SW 1271 (cell line): ENCODE measurements at regions not wholly inside any gene's neighbourhood (a gene's known extent, or its start where the extent isn't known, plus 50 kb on each side); places are given as distances from the start of the nearest gene placed in this dataset.
A peak's percentile ranks its signal among the peaks of the same experiment; 100 is the strongest.
"Not testable (repeated sequence)": the region's sequence is repeated elsewhere in the genome, so short reads cannot be mapped to it uniquely, and the experiment has no call there.

Experiments used
- DNase-seq, 2 experiments: peaks; one replicate each; lab custom pipeline; 2025; lab: John Stamatoyannopoulos, UW

DNA sequence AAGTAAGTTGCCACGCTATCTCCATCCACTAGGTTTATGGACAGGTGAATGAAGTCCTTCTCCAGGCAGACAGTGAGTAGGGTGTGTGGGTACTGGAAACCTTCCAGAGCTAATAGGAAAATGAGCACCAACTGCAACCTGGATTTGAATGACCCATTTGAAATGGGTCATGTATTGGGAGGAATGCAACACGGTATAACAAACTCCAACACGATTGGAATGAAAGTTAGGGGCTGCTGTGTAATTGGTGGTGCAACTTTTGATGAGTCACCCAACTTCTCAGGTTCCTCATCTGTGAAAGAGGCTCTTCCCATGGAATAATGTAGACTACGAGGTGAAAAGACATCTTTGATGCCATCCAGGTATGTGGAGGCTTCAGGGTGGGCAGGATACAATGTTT lies 241.4 kb upstream of the PODXL start:
- DNase-seq = no peak

DNA sequence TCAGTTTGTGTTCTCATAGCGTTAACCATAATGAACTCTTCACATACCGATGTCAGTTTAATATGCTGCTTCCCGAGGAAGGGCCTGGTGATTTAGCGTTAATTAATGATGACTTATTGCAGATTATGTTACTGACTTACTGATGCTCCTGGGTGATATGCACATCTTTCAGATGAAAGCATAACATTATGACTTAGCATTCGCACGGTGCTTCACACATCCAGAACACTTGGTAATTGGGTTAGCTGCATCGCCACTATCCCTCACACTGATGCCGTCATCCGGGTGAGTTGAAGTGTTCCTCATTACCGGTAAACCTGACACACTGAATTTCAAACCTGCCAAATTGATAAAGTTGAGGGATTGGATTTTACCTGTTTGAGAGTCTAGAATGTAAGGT lies 239.0 kb upstream of the PODXL start:
- DNase-seq = no peak

DNA sequence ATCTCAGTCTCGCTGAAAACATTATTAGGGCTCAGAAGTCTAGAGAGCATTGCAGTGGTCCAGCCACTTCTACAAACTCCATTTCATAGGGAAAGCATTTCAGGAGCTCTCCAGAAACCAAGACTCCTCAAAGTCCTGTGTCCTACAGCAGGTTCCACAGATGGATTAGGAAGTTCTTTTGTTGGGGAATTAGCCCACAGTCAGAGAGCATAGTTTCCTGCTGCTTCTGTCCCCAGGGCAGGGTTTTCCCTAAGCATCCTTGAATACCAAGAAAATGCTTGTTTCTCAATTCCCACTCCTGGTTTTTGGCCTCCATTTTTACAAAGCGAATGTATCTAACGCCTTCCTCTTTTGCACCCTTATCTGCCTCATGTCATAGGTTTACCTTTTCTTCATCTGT lies 235.9 kb upstream of the PODXL start:
- no peak for DNase-seq

DNA sequence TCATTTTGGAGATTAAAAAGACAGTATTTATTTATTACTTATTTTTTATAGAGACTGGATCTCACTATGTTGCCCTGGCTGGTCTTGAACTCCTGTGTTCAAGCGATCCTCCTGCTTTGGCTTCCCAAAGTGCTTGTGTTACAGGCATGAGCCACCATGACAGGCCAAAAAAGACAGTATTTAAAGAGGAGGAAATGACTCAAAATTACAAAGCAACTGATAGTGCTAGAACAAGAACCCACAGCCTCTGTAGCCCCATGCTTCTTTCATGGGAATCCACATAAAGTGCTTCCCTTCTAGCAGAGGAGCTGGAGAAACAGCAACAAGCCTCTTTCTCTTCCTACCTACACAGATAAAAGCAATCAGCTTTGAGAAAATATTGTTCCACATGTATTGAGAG lies 230.7 kb upstream of the PODXL start:
- DNase-seq = no peak

DNA sequence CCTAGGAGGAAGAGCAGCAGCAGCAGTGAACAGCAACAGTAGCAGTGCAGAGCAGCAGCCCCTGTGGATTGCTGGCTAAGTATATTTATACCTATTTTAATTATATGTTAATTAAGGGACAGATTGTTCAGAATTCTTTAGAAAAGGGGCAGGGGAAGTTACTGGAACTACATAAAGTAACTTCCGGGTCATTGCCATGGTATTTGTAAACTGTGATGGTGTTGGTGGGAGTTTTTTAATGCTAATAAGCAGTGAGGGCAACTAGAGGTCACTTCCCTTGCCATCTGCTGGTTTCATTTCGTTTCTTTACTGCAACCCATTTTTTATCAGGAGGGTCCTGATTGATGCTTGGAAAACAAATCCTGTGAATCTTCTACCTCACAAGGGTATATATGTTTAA lies 229.8 kb upstream of the PODXL start:
- peak in 1 of 2 experiments; percentile 5 for DNase-seq

DNA sequence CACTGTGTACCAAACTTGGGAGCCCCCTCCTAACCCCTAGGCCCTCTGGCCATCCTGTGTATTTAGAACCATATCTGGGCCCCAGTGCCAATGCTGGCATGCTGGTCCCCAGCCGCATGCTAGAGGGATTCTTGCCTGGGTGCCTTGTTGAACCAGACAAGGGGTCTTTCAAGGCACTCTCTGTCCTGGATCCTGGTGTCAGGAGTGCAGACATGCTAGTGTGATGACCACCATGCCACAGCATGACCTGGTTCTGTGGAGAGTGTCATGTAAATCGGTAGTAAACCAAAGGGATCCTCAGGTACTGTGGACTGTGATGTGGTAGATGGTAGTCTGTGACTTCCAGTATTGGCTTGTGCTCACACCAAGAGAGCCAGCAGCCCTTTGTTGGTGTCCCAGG lies 222.2 kb upstream of the PODXL start:
- no peak for DNase-seq

DNA sequence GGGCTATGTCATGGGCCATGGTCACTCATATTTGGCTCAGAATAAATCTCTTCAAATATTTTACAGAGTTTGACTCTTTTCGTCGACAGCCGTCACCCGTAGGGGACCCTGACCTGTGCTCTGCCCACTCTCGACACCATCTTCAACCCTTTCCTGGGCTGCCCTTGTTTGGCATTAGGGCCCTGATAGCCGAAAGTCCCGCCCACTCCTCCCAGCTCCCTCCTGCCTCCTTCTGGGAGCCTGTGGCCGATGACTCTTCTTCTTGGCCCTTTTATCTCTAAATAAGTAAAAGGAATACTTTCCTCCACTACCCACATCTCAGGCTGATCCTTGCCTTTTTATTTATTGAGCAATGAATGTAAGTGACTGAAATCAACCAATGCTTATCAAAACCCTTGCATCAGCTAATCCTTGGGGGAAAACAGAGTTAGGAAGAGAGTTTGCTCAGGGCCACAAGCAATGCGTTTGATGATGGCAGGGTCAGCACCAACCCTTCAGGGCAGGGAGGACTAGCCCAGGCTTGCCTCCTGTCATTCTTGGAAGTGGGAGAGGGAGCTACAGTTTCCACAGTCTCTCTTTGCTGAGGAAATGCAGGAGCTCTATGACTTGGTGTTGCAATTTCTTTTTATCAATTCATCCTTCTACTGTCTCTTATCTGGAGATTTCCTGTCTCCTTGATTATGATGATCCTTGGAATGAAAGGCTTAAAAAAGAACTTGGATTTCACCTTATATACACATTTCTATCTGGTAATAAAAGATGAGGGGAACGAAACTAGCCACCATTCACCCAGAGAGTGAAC lies 218.2 kb upstream of the PODXL start:
- DNase-seq = no peak

DNA sequence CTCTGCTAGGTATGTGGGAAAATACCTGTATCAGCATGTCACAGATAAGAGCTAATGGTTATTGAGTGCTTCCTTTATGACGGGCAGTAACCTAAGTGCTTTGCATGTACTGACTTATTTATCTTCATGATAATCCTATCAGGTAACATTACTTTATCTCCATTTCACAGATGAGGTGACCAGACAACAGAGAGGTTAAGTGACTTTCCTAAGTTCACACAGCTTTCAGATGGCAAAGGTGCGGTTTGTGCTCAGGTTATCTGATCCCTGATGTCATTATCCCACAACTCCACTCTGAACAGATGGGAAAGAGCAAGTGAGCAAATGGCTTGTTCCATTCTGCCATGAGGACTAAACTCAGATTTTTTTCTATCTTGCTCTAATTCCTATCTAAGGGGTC lies 217.0 kb upstream of the PODXL start:
- DNase-seq = no peak

DNA sequence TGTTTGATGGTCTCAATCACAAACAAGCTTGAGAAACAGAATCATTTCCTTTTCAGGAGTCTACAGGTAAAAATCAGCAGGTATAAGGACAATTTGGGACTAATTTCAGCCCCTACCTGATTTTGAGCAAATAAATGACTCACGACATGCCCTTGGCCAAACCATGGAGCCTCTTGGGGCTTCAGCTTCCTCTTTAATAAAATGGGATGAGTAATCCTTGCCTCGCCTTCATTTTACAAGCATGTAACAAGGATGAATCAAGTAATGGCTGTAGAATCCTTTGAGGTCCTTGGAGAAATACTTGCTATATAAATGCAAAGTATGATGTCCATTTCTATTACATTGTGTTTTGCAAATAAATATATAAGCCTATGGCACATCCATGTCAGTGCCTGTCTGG lies 212.8 kb upstream of the PODXL start:
- no peak for DNase-seq

DNA sequence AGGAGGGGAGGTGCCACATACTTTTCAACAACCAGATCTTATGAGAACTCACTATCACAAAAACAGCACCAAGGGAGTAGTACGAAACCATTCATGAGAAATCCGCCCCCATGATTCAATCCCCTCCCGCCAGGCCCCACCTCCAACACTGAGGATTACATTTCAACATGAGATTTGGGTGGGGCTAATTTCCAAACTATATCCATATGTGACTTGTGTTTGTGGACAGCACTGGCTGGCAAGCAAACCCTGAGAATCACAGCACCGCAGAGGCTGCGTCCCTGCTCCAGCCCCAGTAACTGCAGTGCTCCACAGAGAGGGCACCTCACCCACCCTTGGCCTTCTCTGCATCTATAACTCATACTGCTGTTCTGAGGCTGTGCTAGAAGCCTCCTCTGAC lies 211.2 kb upstream of the PODXL start:
- no peak for DNase-seq

DNA sequence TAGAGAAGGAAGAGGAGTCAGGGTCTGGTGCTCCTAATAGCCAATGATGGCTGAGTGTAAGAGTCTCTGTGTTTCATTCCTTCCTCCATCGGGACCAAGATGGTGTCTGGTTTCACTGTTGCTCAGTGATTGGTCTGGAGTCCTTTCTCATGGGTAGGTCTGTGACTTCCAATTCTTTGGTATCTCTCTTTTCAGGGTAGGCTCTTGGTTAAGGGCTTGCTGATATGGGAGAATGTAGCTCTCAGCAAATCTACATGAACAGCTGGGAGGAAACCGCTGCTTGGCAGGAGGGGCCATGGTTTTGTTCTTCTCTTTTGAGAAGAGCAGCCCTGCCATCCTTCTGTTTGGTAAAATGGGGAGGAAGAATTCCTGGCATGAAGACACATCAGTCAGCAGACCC lies 209.1 kb upstream of the PODXL start:
- DNase-seq = no peak

DNA sequence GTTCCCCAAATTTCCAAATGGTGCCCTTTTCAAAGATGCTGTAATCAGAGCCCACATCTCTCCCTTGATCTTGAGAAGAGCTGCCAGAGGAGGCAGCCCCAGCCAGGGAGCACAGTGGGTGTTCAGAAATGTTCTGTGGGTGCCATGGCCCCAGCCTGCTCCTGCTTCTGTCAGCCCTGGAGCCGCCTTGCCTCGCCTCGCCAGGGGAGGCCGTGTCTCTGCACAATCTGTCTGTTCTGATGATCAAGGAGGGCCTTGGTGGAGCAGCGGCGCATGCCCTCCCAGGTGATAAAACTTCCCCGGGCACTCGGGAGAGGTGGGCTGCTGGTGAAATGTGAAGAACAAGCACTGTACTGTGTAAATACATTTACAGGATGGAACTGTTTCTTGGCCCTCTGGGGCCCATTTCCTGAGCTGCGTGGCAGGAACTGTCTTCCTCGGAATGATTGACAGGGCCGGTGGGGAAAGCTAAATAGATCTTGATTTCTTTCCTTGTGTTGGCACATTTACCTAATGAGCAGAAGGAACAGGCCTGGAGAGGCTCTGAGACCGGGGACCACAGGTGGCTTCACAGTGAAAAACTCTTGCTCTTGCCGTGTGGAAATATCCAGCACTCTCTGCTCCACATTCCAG lies 207.8 kb upstream of the PODXL start:
- DNase-seq = no peak

DNA sequence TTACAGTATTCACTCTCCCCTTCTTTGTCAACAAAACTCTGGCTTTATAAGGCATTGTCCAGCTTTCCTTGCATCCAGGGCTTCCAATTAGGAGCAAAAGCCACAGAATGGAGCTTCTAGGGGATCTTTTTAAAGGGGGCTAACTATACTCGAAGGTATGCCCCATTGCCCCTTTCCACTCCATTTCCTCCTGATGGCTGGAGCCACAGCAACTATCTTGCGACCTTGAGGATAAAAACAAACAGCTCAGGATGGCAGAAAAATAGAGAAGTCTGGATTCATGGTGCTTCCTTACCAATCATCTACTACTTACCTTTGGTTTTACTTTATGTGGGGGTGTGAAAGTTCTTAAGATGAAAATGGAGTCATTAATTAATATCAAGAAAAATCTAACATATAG lies 206.3 kb upstream of the PODXL start:
- DNase-seq = no peak

DNA sequence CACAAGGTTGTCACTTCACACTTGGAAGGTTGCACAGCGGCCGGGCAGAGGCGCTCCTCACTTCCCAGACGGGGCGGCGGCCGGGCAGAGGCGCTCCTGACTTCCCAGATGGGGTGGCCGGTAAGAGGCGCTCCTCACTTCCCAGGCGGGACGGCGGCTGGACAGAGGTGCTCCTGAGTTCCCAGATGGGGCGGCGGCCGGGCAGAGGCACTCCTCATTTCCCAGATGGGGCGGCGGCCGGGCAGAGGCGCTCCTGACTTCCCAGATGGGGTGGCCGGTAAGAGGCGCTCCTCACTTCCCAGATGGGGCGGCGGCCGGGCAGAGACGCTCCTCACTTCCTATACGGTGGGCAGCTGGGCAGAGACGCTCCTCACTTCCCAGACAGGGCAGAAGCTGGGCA lies 199.4 kb upstream of the PODXL start:
- not testable (repeated sequence) for DNase-seq

DNA sequence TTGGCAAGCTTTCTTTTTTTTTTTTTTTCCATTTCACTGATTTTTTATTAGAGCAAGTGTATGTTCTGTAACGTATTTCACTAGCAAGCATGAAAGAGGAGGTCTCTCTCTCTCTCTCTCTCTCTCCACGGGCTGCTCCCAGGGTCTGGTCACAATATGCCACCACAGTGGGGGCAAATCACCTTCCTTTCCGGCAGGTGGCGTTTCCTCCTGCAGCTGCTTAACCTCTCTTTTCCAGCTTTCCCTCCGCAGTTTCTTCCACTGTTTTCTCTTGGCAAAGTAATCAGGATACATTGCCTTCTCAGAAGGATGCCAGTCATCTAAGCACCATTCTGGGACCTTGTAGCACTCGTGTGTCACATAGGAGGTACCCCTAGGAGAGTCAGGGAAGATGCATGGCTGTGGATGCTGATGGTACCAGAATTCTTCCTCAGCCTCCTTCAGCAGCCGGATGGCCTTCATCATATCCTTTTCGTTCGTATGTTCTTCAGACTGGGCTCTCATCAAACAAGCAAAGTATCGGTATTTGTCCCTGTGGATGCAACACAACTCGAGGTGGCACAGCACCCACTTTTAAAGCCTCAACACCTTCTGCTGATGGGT lies 197.3 kb upstream of the PODXL start:
- peak in 1 of 2 experiments; percentile 17 for DNase-seq

DNA sequence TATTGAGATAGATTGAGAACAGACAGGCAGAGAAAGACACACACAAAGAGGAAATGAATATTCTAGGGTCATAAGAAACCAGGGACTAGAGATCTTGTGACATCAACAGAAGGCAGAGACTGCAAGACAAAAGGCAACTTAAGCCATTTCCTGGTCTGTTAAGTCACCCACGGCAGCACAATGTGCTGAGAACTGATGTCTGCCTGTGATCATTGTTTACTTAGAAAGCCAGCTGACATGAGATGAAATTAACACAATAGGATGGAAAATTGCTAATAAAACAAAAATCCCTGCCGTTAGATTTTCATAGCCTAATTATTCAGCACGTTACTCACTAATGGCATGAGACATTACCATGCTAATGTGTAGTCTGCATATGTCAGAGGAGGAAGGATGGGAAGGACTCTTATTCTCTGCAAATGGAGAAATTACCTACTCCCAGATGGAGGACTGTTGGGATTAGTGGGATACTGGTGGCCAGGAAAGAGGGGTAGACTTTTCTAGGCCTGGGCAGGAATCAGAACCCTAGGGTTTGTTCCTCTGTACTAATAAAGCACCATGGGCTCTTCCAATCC lies 191.3 kb upstream of the PODXL start:
- no peak for DNase-seq

DNA sequence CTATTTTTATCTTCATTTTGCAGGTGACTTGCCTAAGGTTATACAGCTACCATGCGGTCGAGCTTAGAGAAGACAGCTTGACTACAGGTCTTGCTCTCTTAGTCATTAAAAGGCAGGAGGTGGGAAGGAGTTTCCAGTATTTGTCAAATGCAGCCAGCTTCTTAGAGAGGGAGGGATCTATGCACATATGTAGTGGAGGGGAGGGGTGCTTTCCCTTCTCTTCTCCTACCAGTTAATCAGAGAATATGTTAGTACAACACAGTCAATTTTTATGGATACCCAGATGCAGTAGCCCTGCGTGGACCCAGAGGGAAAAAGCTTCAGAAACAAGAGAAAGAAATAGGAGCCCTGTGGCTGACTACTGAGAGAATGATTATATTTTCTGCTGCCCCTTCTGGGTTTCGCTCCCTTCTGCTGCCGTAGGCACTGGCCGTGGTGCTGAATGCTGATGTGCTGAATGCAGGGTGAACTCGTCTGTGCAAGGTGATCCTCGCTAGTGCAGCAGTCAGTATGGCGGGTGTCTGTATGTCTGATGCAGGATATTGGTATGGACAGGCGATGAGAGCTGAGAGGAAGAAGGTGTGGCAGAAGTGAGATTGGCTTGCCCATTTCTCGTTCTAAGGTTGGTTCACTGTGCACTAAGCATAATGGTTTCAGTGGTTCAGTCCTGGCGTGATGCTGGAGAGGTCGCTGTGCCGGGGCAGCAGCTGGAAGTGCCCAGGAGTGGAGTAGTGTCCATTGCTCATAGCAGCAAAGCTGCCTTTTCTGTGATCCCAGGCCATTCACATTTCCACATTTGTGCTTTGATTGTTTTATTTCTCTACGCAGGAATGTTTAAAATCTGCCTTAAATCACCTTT lies 189.2 kb upstream of the PODXL start:
- no peak for DNase-seq

DNA sequence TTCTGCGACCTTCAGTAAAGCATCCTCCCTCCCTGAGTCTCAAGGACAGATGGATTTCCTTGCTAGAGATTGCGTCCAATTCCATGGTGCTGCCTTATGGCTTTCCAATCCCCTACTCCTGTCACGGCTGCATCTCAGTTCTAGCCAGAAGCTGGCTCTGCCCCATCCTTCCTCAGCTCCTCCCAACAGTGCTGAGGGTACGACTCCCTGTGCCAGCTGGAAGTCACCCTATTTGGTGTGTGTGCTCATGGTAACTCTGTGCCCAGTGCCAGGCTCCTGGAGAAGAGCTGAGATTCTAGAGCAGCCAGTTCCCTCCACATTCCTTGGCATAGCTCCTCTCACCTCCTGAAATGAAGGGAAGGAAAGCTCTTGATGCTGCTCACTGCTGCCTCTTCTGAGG lies 185.0 kb upstream of the PODXL start:
- DNase-seq = no peak

DNA sequence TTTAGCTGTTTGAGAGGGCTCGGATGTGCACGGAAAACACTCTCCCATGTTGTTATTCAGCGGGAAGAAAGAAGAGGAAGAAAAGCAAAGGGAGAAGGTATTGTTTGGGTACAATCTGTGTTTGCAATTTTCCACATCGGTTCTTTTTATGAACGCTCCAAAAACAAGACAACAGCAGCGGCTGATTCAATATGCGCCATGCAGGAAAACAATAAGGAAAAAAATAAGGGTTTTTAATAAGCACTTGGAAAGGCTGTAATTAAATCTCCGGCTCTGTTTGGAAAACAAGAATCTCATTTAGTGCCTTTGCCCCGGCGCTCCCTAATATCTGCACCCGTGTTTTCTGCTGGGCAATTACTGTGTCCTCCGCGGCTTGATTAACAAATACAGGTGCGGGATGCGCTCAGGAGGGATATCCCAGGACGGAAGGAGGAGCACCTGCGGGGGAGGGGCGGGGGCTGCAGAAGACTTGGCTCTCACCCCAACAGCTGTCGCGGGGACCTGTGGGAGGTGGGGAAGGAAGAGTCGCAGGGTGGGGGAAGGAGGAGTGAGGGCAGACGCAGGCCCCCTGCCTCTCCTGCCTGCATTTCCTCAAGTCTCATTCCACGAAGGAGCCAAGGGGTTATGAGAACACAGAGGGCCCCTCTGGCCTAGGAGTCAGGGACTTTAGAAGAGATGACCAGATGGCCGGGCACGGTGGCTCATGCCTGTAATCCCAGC lies 181.5 kb upstream of the PODXL start:
- no peak for DNase-seq

DNA sequence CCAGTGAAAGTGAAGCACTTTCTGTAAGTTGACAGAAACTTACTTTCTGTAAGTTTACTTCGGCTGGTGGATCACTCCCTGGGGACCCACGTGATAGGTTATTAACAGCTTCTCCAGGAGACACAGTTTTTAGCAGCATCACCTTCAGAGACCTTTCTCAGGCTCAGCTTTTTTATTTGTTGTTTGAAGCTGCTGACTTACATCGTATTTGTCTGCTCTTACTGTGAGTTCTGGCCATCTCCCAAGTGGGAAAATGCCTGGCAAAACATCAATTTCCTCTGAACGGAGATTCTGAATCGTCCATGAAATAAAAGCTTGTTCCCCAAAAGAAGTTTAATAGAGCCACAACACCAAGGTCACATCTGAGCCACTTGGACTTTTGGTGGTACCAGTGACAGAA lies 178.7 kb upstream of the PODXL start:
- no peak for DNase-seq

DNA sequence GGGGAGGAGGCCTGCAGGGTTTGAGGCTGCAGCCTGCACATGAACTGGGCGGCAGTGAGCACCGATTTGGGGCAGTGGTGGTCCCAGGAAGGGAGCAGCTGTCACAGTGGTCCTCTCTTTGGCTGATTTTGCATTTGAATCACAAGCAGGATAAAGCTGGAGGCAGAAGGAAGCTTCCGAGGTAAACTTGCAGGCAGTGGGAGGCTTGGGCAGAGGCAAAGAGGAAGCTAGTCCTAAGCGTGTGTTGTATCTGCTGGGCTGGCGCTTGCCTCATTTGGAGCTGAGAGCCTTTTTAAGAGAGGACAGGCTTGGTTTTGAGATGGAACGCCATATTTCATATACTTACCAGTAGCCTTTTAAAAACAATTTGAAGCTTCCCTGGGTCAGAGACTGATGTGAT lies 177.2 kb upstream of the PODXL start:
- no peak for DNase-seq

DNA sequence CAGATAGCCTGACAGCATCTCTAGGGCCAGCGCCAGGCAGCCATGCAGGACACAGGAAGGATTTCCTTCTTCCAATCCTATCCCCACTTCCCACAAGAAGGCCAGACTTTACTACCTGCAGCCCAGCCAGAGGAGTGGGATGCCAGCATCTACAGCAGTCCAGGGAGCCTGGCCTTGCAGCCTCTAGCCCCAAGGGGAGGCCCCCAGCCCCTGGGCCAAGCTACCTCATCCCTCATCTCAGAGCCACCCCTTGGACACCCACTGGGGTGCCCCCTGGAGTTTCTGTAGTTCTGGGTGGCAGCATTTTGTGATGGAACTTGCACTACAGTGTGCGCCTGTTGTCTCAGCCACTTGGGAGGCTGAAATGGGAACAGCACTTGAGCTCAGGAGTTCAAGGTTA lies 170.8 kb upstream of the PODXL start:
- DNase-seq = no peak
